Mammary epithelial cell (primary cell): ENCODE measurements at regions not wholly inside any gene's neighbourhood (a gene's known extent, or its start where the extent isn't known, plus 50 kb on each side); places are given as distances from the start of the nearest gene placed in this dataset.

Source experiments
- CTCF ChIP-seq, 2 donors: IDR thresholded peaks in 1 of 2; conservative IDR thresholded peaks in 1 of 2; 2 replicates each; pipeline ENCODE4 v1.5.1; 2011 to 2012; ENCODE audit warnings: inconsistent platforms in 2 of 2, low read length in 2 of 2, mild to moderate bottlenecking in 2 of 2, control low read depth in 1 of 2, low read depth in 1 of 2; ENCODE audit not compliant: insufficient read depth in 1 of 2; ENCODE audit errors: extremely low read depth in 1 of 2
- EZH2 ChIP-seq: IDR thresholded peaks from 2 replicates; pipeline ENCODE4 v1.6.1; 2012; ENCODE audit warnings: low read length, inconsistent platforms, borderline replicate concordance

GRCh38 chr2:161107265-161107664 is 53.0 kb upstream of the TANK start:
- TF ChIP-seq CTCF (conservative IDR thresholded peaks at IDR 0.05 in 1 of 2, IDR thresholded peaks at IDR 0.05 in 1 of 2; ENCODE audit: extremely low read depth in 1 of 2, insufficient read depth in 1 of 2, low read depth in 1 of 2, low read length in 2 of 2): no peak
- no peak for TF ChIP-seq EZH2
